SU-DHL-6 (cell line): ENCODE measurements at regions not wholly inside any gene's neighbourhood (a gene's known extent, or its start where the extent isn't known, plus 50 kb on each side); places are given as distances from the start of the nearest gene placed in this dataset.

Source experiments
- H2AFZ ChIP-seq: fragments of 200-600 bp; sonication (generic); 2 replicates; pipeline ENCODE4 v1.6.1; 2014; ENCODE audit warnings: low read depth, mild to moderate bottlenecking, moderate library complexity, mixed read lengths, antibody characterized with exemption, low read length; ENCODE audit not compliant: severe bottlenecking
- H3F3A ChIP-seq: fragments of 200-600 bp; shearing (Covaris generic); 2 replicates; pipeline ENCODE4 v1.6.0; 2016; ENCODE audit warnings: antibody characterized with exemption, mild to moderate bottlenecking; ENCODE audit not compliant: insufficient read depth
- H3K27ac ChIP-seq: fragments of 200-600 bp; sonication (generic); 2 replicates; pipeline ENCODE4 v1.5.1; 2016; ENCODE audit warnings: low read depth, mild to moderate bottlenecking, low read length, moderate library complexity, mixed read lengths
- H3K27me3 ChIP-seq: fragments of 200-600 bp; sonication (generic), shearing (Covaris generic); 2 replicates; pipeline ENCODE4 v1.6.0; 2014; ENCODE audit warnings: mild to moderate bottlenecking, low read length
- H3K36me3 ChIP-seq: fragments of 200-600 bp; sonication (generic); 2 replicates; pipeline ENCODE4 v1.6.1; 2014; ENCODE audit warnings: mild to moderate bottlenecking, low read length, mixed read lengths
- H3K4me2 ChIP-seq: fragments of 300-600, 200-600 bp; shearing (Covaris generic), sonication (generic); 2 replicates; pipeline ENCODE4 v1.6.0; 2014; ENCODE audit warnings: low read length, low read depth, mild to moderate bottlenecking; ENCODE audit not compliant: poor library complexity, severe bottlenecking
- H3K4me3 ChIP-seq: fragments of 200-600 bp; sonication (generic); 2 replicates; pipeline ENCODE4 v1.5.1; 2014; ENCODE audit warnings: antibody characterized with exemption, low read length, mild to moderate bottlenecking, mixed read lengths; ENCODE audit not compliant: insufficient read depth, poor library complexity, severe bottlenecking
- H3K79me2 ChIP-seq: fragments of 200-600 bp; sonication (generic); 2 replicates; pipeline ENCODE4 v1.6.1; 2014; ENCODE audit warnings: mild to moderate bottlenecking, low read length, moderate library complexity; ENCODE audit not compliant: insufficient read depth
- H3K9ac ChIP-seq: fragments of 200-600 bp; sonication (generic); 2 replicates; pipeline ENCODE4 v1.7.0; 2014; ENCODE audit warnings: mild to moderate bottlenecking, low read length
- H3K9me2 ChIP-seq: fragments of 200-600 bp; sonication (generic); replicated peaks from 2 replicates; pipeline ENCODE4 v1.6.1; 2014; ENCODE audit warnings: low read length; ENCODE audit not compliant: insufficient read depth
- H3K9me3 ChIP-seq: fragments of 200-600 bp; sonication (generic); 2 replicates; pipeline ENCODE4 v1.6.1; 2014; ENCODE audit warnings: low read length, mixed read lengths; ENCODE audit not compliant: insufficient read depth
- H4K20me1 ChIP-seq: fragments of 200-600 bp; sonication (generic); 2 replicates; pipeline ENCODE4 v1.6.1; 2014; ENCODE audit warnings: low read depth, mild to moderate bottlenecking, antibody characterized with exemption, low read length, moderate library complexity, mixed read lengths
- CTCF ChIP-seq: fragments of 200-600 bp; sonication (generic); IDR thresholded peaks from one replicate; pipeline ENCODE4 v1.5.1; 2017; ENCODE audit warnings: antibody characterized with exemption, mild to moderate bottlenecking, low read length, moderate library complexity; ENCODE audit not compliant: insufficient read depth, poor library complexity, severe bottlenecking
- EZH2phosphoT487 ChIP-seq: fragments of 200-600 bp; sonication (generic), shearing (Covaris generic); conservative IDR thresholded peaks from 2 replicates; pipeline ENCODE4 v1.6.1; 2018; ENCODE audit warnings: mild to moderate bottlenecking, antibody characterized with exemption, low read length, moderate library complexity, mixed read lengths

DNA sequence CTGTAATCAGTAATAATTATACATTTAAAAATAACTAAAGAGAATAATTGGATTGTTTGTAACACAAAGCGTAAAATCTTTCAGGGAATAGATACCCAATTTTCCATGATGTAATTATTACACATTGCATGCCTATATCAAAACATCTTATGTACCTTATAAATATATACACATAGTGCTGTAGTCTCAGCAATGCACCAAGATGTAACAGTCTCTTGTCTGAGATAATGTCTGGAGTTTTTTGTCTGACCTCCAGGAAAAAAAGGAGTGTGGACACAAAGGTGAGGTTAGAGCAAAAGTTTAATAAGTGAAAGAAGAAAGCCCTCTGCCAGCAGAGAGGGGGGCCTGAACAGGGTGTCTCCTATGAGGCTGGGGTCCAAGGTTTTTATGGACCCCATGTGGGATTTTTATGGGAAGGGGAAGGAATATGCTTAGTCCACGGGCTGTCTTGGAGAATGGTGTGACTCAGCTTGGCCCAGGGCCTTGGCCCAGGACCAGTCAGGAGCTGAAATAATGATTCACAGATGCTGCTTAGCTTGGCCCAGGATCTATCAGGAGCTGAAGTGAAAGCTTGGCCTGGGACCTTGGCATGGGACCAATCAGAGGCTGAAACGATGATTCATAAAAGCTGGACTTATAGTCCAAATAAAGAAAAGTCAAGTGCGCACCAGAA lies 545.0 kb downstream of the ZPLD1 start:
- Histone ChIP-seq H3K9ac (no peak overlapping the region), H3K9me2 (no peaks in the 10 kb centered on the region), H3F3A (no peaks in the 10 kb centered on the region), H4K20me1 (no peaks in the 10 kb centered on the region), H3K27me3 (no peaks in the 10 kb centered on the region), H3K27ac (no peak overlapping the region), H3K36me3 (no peaks in the 10 kb centered on the region), H3K9me3 (no peaks in the 10 kb centered on the region), H3K4me3 (no peak overlapping the region), H2AFZ (no peak overlapping the region), H3K79me2 (no peaks in the 10 kb centered on the region), H3K4me2 (no peak overlapping the region)
- TF ChIP-seq CTCF (no peak), EZH2phosphoT487 (no peak)

DNA sequence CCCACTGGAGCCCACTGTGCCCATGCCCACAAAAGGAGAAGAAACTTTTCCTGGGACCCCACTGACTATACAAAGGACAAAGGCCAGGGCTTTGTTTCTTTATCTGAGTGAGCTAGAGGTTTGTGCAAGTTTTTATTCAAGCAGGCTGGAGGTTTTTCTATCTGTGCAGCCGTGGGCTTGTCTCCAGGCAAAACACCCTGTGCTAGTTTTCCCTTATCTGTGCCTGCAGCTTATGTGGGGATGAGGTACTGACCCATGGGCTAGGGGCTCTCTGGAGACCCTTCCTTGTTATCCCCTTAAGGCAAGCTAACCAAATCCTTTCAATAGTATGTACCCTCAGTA lies 545.5 kb downstream of the ZPLD1 start:
- Histone ChIP-seq H3K27ac (no peak overlapping the region), H3K9ac (no peak overlapping the region), H3K9me2 (no peaks in the 10 kb centered on the region)

DNA sequence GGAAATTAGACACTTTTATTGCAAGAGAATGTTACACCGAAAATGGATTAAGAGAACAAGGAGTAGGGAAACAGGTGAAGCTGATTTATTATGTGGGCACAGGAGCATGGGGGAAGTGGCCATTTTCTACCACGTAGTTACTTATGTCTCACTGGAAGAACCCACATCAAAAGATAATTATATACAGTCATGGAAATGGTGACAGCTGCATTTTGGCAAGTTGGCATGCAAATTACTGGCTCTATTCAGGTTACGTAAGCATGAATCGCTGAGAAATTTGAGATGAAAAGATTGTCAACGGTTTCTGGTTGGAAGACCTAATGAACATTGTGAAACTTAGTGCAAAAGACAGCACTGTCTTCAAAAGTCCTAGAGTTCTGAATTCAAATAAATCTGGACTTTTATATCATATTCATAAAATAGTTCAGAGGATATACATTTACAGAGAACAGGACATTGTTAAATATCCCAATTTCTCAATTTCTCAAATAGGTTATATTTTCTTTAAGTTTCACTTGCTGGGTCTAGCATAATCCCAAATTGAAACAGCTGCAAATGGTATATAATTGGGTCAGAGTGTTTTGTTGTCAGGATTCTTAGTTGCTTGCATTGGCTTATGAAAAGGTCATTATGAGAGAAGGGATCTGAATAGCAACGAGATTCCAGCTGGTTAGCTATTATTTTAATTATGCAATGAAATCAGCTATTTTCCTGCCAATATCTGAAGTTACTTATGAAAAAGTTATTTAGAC lies 567.8 kb downstream of the ZPLD1 start:
- Histone ChIP-seq H3K9me2 (no peaks in the 10 kb centered on the region), H3K27ac (no peak overlapping the region), H4K20me1 (no peaks in the 10 kb centered on the region), H3F3A (no peaks in the 10 kb centered on the region), H3K9ac (no peak overlapping the region), H3K9me3 (no peaks in the 10 kb centered on the region), H3K79me2 (no peaks in the 10 kb centered on the region), H3K4me2 (no peak overlapping the region), H3K27me3 (no peaks in the 10 kb centered on the region), H3K36me3 (no peaks in the 10 kb centered on the region), H2AFZ (no peak overlapping the region), H3K4me3 (no peak overlapping the region)
- no peak for TF ChIP-seq CTCF
- no peak for TF ChIP-seq EZH2phosphoT487

More for the DNA sequence above, 545.5 kb downstream of the ZPLD1 start:
- Histone ChIP-seq H3K79me2 (no peaks in the 10 kb centered on the region), H3K27me3 (no peaks in the 10 kb centered on the region), H3K36me3 (no peaks in the 10 kb centered on the region), H2AFZ (no peak overlapping the region), H3K4me3 (no peak overlapping the region), H3F3A (no peaks in the 10 kb centered on the region), H3K4me2 (no peak overlapping the region), H4K20me1 (no peaks in the 10 kb centered on the region), H3K9me3 (no peaks in the 10 kb centered on the region)
- TF ChIP-seq CTCF (no peak), EZH2phosphoT487 (no peak)
